AG09319 (cell line): ENCODE measurements at regions not wholly inside any gene's neighbourhood (a gene's known extent, or its start where the extent isn't known, plus 50 kb on each side); places are given as distances from the start of the nearest gene placed in this dataset.

ENCODE experiments used
- DNase-seq: peaks from one replicate; pipeline ENCODE4 v3.0.0-alpha.2; 2010; ENCODE audit warnings: low read depth; ENCODE audit errors: extremely low read depth
- TF ChIP-seq, protein P1 (sequence below): IDR thresholded peaks from 2 replicates; pipeline ENCODE4 v1.5.1; 2011; ENCODE audit warnings: low read depth, mild to moderate bottlenecking, inconsistent platforms, low read length, moderate library complexity

- DNase-seq, result no peak
- TF ChIP-seq, protein P1, sequence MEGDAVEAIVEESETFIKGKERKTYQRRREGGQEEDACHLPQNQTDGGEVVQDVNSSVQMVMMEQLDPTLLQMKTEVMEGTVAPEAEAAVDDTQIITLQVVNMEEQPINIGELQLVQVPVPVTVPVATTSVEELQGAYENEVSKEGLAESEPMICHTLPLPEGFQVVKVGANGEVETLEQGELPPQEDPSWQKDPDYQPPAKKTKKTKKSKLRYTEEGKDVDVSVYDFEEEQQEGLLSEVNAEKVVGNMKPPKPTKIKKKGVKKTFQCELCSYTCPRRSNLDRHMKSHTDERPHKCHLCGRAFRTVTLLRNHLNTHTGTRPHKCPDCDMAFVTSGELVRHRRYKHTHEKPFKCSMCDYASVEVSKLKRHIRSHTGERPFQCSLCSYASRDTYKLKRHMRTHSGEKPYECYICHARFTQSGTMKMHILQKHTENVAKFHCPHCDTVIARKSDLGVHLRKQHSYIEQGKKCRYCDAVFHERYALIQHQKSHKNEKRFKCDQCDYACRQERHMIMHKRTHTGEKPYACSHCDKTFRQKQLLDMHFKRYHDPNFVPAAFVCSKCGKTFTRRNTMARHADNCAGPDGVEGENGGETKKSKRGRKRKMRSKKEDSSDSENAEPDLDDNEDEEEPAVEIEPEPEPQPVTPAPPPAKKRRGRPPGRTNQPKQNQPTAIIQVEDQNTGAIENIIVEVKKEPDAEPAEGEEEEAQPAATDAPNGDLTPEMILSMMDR, result no peak
These were observed 436.8 kb upstream of the IGFBP3 start for GRCh38 chr7:46357851-46358250.

DNA sequence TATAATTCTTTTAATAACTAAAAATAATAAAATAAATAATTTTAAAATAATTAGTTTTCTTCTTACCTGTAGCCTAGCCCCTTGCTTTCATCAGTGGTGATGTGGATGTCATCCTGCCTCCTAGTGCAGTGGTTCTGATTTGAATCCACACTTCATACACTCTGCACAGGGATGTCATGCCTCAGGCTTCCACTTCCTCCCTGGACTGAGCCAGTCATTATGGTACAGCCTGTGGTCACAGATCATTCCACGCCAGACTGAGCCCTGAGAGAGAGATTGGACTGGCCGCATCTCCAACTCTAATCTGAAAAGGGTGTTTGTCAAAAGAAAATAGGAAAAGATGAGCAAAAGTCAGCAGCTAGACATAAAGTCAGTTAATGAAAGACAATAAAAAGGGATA is 436.2 kb upstream of the IGFBP3 start:
- DNase-seq, result no peak
- TF ChIP-seq, protein P1, result no peak

GRCh38 chr7:46356371-46356770 is 435.3 kb upstream of the IGFBP3 start:
- no peak for DNase-seq
- TF ChIP-seq, protein P1, result no peak

DNA sequence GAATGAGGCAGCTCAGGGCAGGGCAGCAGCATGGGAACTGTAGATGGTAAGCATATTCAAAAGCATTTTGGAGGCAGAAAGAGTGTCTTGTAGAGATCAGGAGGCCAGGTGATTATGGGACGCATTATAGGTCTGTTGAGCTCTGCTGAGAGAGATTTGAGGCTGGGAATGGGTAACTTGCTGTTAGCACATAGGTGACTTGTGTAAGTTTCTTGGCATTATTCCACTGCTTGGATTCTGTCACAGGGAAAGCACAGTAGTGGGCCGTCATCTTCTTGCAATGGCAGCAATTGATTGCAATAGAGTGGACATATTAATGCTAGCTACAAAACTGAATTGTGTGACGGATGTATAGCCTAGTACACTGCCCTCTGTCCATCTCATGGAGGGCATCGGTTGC is 434.3 kb upstream of the IGFBP3 start:
- TF ChIP-seq, protein P1, result no peak

GRCh38 chr7:46352004-46352954 is 431.2 kb upstream of the IGFBP3 start:
- TF ChIP-seq, protein P1, result peak; percentile 69
- peak; percentile 22 for DNase-seq

More for the DNA sequence above, 434.3 kb upstream of the IGFBP3 start:
- DNase-seq, result no peak

DNA sequence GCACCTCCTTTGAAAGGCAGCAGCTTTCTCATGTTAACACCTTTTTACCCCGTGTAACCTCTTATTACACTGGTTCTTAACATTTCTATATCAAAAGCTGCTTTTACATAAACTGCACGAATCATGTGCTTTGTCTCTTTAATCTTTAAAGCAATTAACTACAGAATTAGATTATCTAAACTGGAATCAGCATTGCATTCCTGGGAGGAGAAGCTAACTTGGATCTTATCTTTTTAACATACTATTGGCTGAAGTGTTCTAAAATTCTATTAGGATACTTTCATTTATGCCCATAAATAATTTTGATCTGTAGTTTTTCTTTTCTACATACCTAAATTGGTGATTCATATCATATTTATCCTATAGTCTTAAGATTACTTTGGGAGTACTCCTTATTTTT is 428.4 kb upstream of the IGFBP3 start:
- TF ChIP-seq, protein P1, result no peak
- DNase-seq, result no peak

- DNase-seq, result no peak
- TF ChIP-seq, protein P1, result no peak
These were observed 423.5 kb upstream of the IGFBP3 start for GRCh38 chr7:46344533-46344932.
